HG03095 (cell line): ENCODE measurements at regions not wholly inside any gene's neighbourhood (a gene's known extent, or its start where the extent isn't known, plus 50 kb on each side); places are given as distances from the start of the nearest gene placed in this dataset.

ENCODE experiments used
- ATAC-seq: cut with Tn5 transposase; IDR thresholded peaks from one replicate; pipeline ENCODE4 v1.9.1; 2021; ENCODE audit warnings: moderate library complexity; ENCODE audit not compliant: unreplicated experiment

DNA sequence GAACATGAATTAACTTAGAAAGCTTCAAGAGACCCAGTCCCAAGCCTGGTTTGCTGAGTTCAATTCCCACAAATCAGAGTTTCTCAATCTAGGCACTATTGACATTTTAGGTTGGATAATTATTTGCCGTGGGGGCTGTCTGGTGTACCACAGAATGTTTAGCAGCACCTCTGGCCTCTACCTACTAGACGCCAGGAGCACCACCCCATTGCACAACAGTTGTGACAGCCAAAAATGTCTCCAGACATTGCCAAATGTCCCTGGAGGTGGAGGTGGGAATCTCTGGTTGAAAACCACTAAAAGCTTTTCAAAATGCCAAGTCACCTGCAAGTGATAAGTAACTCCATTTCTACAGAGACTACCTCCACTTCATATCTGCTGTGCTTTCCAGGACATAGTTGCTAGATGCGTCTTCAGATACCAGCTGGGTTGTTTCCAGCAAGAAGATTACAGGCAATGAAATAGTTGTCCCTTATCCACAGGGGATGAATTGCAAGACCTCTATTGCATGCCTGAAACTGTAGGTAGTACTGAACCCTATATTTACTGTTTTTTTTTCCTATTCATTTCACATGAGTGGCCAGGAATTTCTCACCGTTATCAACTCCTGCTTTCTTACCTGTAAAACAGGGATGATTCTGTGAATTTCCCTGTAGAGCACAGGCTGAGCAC, 554.3 kb downstream of the ZEB2 start:
- no peak for ATAC-seq

DNA sequence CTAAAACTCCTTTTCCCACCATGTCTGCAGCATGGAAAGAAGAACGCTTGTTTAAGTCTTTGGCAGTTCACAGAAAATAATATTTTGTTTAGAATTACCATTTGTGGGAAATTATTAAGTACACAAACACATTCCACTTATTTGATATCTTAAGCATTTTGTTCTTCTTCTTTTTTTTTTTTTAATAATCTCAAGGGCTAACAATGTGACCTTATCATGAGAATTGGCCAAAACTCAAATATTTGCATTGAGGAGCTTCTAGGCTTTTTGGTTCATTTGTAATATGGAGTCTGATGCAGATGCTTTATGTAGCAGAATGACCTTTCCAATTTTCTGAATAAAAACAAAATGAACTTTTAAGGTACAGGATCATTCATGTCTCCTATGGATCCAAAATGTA, 555.0 kb downstream of the ZEB2 start:
- ATAC-seq, result no peak

DNA sequence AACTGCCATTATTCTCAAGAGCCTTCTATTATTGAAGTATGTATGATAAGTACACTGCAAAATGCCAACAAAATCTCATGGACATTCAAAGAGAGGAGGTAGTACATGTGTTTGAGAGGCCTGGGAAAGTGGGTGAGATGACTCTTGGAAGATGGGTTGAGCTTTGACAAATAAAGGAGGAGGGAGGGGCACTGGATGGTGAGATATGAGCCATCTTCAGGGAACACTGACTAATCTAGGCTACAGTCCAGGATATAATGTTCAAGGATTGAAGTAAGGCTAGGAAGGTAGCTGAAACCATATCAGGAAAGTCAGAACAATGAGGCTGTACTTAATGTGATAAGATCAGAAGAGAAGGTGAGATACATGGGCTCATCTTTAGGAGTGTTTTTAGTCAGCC, 559.7 kb downstream of the ZEB2 start:
- ATAC-seq, result no peak

DNA sequence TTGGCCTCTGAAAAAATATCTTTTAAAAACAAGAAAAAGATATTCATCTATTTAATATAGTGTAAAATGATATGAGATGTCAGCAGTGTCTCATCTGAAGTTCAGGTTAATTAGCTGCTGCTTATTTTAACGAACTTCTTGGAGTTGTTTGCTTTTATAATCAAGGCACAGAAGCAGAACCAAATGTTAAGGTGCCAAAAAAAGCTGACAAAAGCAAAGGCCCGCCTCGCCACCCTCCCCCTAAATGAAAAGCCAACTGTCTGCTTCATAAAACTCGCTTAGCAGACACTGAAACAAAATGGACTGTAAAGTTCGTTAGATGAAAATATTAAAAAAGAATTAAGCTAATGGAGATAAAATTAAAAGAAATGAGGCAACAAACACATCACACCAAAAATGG, 562.6 kb downstream of the ZEB2 start:
- no peak for ATAC-seq

DNA sequence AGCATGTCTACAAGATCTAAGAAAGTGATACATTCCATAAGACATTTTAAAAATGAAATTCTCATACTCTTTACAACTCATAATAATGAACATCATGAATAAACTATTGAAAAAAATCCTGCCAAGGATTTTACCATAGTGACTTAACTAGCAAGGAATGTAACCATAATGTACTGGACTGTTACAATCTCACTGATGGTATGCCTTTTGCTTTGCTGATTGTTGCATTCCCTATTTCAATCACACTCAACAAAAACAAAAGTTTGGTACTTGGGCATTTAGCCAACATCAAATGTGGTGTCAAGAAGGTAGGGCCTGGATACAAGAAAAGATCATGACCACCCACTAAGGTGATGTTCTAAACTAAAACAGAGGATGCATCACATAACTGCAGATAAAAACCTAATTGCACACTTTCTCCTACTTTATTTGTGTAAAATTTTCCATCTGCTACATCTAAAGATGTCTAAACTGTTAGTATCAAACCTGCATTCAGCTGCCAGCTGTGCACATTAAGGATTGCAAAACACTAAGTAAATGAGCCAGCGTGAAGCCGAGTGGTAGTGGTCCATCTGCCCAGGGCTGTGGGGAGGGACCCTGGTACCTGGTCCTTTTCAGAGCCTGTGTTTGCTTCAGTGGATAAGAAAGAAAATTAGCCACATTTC, 564.4 kb downstream of the ZEB2 start:
- ATAC-seq, result no peak

DNA sequence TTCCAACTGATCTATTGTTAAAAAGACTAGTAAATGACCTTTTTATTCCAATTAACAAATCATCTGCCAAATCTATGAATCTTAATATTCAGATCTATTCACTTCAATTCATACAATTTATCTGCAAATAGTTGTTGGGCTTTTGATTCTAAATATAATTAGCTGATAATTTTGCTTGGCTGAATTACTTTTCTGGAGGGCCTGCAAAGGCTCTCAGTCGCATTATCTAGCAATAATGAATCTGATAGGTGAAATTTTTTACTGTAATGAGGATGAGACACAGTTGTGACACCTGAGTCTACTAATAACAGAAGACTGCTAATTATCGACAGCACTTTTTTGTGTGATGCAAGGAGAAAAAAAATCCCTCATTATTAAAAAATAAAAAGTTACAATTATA, 565.1 kb downstream of the ZEB2 start:
- ATAC-seq, result no peak

DNA sequence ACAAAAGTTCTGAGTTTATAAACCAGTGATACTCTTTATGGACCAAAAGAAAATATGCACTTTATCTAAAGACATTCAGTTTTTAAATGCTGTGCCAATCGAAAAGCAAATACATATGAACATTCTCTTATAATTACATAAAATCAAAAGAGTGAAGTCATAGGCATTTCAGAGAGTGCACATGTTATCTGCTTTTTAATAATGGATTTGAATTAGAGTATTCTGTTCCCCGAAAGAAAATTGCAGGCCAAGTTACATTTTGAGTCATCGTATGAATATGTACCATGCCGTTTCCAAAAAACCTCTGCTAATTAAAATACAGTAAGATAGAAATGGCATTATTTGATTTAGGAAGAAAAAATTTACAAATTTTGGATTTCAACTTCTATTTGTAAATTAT, 565.7 kb downstream of the ZEB2 start:
- no peak for ATAC-seq

DNA sequence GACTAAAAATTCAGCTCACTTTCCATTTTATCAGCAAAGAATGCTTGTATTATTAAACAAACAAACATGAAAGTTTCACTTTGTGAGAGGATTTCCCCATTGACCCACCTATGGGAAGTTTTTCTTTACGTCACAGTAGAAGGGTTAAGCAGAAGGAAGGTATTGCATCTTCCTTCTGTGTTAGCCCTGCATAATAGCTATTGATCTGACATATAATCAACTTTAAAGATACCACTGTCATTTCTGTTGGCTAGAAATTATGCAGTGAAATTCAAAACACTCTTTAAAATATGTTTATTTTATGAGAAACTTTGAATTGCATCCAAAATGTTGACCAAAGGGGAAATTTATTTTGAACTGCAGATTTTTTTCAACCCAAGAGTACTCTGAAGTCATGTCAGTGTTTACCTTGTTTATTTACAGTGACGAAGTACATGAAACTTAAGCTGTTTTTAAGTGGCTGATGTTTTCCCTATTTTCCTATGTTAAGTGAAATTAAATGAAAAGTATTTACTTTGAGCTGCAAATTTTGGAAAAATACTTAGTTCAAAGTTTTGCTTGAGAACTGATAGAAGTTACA, 566.4 kb downstream of the ZEB2 start:
- ATAC-seq, result no peak

DNA sequence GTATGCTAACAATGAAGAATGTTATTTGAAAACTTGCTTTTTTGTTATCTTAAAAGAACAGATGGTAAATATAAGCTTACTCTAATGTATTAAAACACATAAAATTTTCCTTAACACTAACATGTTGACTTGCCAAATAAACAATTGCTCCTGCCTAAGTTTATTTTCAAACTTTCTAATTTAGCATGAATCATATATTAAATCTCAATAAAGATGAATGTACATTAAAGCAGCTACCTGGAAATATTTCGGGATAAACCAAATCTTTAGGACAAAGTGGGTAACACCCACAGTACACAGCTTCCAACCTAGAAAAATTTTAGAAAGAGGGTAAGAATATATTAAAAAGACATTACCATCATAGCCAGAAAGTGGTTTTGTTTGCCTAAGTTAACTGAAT, 567.4 kb downstream of the ZEB2 start:
- no peak for ATAC-seq

DNA sequence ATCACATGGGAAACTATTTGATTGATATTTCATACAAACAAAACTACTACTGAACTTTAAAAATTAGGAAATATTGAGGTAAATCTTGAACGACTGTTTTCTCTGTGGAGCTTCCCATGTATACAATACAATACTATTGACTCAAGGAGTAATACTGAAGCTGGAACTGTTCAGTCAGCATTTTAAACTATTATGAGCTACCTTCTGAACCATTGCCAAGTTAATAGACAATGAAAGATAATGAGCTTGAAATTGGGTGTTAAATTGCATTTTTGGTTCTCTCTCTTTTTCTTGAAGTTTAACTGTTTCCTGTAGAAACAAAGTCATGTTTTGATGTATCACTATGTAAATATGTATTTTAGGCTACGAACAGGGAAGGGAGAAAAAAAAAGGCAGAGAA, 569.2 kb downstream of the ZEB2 start:
- no peak for ATAC-seq

DNA sequence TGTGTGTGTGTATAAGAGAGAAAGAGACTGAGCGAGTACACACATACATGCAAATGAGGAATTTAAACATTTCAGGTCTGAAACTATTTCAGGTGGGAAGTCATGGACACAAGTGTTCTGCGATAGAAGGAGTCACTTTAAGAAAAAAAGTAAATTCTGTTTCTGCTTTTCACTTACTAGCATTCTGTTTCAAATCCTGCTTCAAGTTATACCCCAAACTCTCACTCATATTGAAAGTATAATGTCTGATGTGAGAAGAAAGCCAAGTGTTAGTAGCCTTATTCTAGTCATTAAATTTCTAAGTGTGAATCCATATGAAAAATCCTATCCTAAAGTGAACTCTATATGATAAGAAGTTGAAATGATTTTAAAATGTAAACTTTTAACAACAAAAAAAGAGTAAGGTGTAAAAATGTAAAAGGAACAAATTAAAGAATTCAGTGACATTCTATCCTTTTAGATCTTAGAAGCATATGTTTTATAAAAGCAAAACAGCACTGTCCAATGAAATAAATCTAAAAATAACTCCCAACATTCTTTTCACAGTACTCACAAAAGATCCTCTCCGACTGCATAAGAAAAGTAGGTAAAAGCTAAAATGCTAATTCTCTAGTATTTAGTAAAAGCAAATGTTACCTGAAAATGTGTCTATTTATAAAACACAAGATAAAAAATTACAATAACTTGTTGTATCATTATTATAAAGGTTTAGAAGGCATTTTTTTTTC, 570.6 kb downstream of the ZEB2 start:
- ATAC-seq, result peak; percentile 79

DNA sequence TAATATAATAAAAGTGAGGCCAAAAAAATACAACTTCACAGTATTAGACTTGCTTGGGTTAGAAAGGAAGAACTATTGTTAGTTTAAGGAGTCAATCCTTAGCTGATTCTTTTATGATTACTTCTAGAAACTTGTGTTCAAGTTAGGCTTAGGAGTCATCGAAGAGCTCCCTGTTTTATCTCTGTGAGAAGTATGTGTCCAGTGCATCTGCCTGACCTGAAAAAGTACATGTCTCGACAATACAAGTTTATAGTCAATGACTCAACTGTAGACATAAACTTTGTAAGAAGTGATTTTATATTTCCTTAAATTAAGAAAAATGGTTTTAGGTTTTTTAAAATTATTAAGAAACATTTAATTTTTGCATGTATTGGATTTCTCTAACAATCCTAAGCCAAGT, 571.2 kb downstream of the ZEB2 start:
- no peak for ATAC-seq

DNA sequence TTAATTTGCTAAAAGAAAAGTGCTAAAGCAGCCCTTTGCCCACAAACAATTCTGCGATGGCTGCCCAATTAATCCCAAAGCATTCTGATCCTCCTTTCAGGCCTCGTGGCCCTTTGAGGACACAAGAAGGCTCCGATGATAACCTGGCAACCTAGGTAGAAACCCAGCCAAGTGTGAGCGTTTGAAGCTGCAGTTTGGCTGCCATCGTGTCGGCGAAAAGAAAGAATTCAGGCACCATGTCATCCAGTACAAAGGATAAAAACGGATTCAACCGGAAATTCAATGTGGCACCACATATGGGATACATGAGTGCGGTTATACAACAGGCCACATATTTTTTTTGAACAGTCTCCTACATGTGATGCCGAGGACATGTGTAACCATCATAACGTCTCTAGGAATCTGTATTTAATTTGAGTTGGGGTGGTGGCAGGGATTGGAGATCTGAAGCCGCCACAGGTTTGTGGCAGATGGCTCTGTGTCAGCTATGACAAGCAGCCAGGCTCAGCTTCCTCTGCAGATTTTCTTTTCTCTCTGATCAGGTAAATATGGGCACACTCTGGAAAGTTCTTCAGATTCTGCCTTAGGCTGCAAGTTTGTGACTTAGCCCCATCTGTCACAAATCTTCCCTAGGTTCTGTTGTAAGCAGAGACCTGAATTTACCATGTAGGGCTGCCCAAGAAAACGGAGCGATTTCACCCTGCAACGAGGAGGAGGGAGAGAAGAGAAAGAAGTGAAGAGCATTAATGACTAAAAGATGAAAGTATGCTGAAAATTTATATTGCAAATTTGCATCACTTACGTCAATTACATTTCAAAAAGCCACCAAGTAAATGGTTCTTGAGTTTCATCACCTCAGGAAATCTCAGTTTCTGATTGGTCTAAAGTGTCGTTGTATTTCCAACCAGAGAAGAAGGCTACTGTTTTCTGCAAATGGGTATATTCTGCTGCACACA, 573.2 kb downstream of the ZEB2 start:
- no peak for ATAC-seq

DNA sequence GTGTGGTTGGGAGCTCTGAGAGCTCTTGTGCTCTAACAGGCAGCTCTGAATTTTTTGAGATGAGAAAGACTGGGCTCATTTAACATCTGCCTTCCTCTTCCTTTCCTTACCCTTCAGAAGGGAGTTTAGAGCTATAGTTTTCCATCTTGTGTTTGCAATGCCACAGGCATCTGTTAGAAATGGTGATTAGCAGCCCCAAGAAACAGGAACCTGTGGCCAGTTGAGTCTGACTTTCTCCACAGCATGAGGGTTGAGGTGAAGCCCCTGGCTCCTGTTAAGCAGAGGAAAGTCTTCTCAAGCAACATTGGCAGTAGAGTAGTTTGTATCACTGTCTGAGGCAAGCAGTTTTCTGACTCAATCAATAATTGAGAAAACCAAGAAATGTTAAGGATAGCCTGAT, 577.4 kb downstream of the ZEB2 start:
- ATAC-seq, result no peak

DNA sequence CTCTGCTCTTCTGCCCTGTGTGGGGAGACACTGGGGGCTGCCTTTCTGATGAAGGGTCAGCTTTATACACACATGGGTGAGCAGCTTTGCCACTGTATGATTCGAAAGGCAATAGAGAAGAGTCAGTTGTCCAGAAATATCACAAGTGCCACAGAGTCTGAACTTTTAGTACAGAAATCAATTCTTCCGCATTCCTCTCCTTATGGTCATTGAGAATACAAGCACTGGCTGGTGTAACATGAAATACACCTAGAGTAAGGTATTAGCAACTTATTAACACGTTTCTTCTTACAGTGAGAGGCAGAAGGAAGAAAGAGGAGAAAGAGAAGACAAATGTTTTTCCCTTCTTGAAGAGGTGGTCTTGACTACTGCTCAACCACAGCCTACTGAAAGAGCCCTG, 579.2 kb downstream of the ZEB2 start:
- no peak for ATAC-seq

DNA sequence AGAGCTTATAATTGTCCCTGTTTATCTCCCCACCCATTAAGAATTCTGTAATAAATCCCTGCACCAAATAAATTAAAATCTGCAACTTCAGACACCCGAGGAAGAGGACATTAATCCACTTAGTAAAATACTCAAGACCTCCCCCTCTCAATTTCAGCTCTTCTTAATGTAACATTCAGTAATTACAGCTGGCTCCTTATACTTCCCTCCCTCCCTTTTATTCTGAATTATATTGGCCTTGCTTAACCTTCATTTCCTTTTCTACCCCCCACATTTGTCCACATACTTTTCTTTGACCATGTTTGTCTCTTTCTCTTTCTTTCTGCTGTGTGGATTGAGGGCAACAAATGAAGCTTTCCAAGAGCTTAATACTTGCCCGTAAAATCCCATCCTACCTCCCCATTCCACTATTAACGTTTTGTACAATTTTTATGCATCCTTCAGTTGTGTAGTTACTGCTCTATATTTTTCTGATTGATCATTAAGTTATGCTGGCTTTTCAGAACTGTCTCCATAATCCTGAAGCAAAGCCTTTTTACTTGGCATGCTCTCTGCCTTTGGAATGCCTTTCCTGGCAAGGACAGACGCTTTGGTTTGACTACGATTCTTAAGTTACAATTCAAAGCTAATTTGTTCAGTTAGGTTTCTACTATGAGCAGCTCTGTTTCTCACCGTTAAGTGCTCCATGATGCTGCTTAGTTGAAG, 580.1 kb downstream of the ZEB2 start:
- ATAC-seq, result no peak

DNA sequence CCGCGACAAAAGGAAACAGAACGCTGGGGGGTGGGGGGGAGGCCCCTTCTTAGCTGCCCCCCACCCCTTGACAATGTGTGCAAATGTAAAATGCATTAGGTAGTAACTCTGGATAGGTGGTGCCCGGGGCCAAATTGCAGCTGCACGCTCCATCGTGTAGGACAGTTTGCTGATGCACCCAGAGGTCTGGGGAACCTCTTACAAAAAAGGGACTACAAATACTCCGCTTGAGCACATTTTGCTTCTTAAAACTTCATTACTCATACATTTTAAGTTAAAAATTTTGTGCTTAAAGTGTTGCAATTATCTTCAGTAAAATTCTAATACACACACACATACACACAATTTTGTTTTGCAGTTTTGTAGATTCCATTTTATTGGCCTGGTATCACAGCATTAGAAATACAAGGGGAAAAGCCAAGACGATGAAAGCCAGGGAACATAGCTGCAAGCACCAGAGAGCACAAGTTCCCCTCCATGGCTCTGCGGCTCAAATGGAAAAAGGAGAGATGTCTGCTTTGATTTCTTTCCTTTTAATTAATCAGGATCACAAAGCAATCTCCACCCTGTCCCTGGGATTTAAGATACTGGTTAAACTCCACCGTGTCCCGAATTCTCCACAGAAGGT, 582.1 kb downstream of the ZEB2 start:
- peak; percentile 16 for ATAC-seq

DNA sequence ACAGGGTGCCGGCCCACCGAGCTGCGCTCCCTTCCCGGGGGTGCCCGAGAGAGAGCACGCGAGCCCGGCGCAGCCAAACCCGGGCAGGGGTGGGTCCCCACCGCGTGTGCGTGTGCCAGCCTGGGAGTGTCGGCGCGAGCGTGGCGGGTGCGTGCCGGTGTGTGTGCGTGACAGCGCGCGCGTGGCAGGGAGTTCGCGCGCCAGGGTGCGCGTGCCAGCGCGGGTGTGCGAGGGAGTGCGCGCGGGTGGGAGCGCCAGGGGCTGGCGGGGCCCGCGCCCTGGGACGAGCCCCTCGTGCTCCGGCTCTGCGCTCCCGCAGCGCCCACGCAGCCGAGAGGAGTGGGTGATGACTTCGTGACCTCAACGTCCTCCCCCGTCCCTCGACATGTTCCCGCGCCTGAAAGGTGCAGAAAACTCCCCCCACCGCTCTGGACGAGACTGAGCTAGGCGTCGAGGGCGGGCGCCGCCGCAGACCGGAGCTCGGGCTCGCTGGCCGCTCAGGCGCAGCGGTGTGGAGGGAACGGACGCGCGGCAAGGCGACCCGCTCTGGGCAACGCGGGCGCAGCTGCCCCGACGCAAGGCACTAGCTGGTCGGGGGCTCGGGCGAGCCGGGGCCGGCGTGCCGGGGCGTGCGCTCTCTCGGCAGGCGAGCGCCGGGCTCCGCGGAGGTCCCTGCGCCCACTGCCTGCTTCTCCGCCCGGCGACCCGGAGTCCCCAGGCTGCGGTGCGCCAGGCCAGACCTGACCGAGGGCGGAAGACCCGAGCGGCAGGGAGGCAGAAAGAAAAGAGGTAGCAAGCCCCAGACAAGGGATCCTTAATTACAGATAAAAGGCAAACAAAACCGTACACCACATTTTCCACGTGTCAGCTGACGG, 582.8 kb downstream of the ZEB2 start:
- ATAC-seq, result peak; percentile 57

DNA sequence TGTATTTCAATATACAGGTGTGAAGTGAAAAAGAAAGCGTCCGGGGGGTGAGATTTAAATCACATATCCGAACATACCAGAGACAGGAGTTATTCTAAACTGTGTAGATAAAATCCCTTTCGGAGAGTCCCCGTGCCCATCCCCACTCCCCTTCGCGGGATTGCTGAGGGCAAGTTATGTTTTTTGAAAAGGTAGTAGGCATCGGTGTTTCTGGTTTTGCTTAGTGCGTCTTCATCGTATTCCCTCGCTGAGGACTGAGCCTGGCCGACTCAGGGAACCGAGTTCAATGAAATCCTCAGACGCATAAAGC, 583.4 kb downstream of the ZEB2 start:
- no peak for ATAC-seq
